ENCODE measurements at regions not wholly inside any gene's neighbourhood (a gene's known extent, or its start where the extent isn't known, plus 50 kb on each side); places are given as distances from the start of the nearest gene placed in this dataset.

- POLR2A ChIA-PET, result interaction anchor here (1.6 kb wide), 1 partner anchor 20 kb away, joined by 3 read pairs; no protein-coding TSS in a partner anchor
- CTCF ChIA-PET, result no interaction called here
- TF ChIP-seq SP1 (IDR thresholded peaks at IDR 0.05) (no peak), CTBP1 (IDR thresholded peaks at IDR 0.05; ENCODE audit: borderline replicate concordance) (no peak), TARDBP (IDR thresholded peaks at IDR 0.05) (no peak), BHLHE40 (IDR thresholded peaks at IDR 0.05; ENCODE audit: borderline replicate concordance) (no peak), L3MBTL2 (conservative IDR thresholded peaks at IDR 0.05) (no peak), FOXM1 (IDR thresholded peaks at IDR 0.05; ENCODE audit: borderline replicate concordance) (no peak), FOXA1 (IDR thresholded peaks at IDR 0.05) (no peak), PKNOX1 (IDR thresholded peaks at IDR 0.05) (no peak), FOXK2 (IDR thresholded peaks at IDR 0.05) (no peak)
- DNase-seq (ENCODE audit: extremely low spot score), result no peak
These were observed 264.3 kb downstream of the ZEB1 start for GRCh38 chr10:31583293-31583692.

GRCh38 chr10:31582365-31583052 is 263.5 kb downstream of the ZEB1 start:
- TF ChIP-seq ARNT (IDR thresholded peaks at IDR 0.05), result no peak
- no peak for TF ChIP-seq NFRKB (IDR thresholded peaks at IDR 0.05)
- no peak for TF ChIP-seq FOXK2 (IDR thresholded peaks at IDR 0.05)
- no peak for TF ChIP-seq FOXM1 (IDR thresholded peaks at IDR 0.05; ENCODE audit: borderline replicate concordance)
- TF ChIP-seq CTBP1 (IDR thresholded peaks at IDR 0.05; ENCODE audit: borderline replicate concordance), result no peak
- TF ChIP-seq ZNF384 (IDR thresholded peaks at IDR 0.05), result no peak
- TF ChIP-seq TARDBP (IDR thresholded peaks at IDR 0.05), result no peak
- TF ChIP-seq PKNOX1 (IDR thresholded peaks at IDR 0.05), result no peak
- no peak for TF ChIP-seq LEF1 (IDR thresholded peaks at IDR 0.05; ENCODE audit: borderline replicate concordance)
- TF ChIP-seq L3MBTL2 (conservative IDR thresholded peaks at IDR 0.05), result no peak
- TF ChIP-seq BHLHE40 (IDR thresholded peaks at IDR 0.05; ENCODE audit: borderline replicate concordance), result no peak
- no peak for TF ChIP-seq HDGF (IDR thresholded peaks at IDR 0.05; ENCODE audit: borderline replicate concordance)
- no peak for TF ChIP-seq FOXA1 (IDR thresholded peaks at IDR 0.05)
- TF ChIP-seq SP1 (IDR thresholded peaks at IDR 0.05), result no peak
- TF ChIP-seq ELF4 (IDR thresholded peaks at IDR 0.05), result no peak
- TF ChIP-seq SUZ12 (IDR thresholded peaks at IDR 0.05), result no peak
- DNase-seq (ENCODE audit: extremely low spot score), result no peak
- ChIA-PET POLR2A (interaction anchor here (1.6 kb wide), 1 partner anchor 21 kb away, joined by 3 read pairs; no protein-coding TSS in a partner anchor), CTCF (interaction anchor here (0.7 to 1.0 kb wide), 2 partner anchors 226 to 613 kb away, joined by 3 read pairs; no protein-coding TSS in a partner anchor)

GRCh38 chr10:31581741-31582323 is 262.8 kb downstream of the ZEB1 start:
- CTCF ChIA-PET, result interaction anchor here (0.7 to 1.0 kb wide), 2 partner anchors 227 to 614 kb away, joined by 3 read pairs; no protein-coding TSS in a partner anchor
- no peak for DNase-seq (ENCODE audit: extremely low spot score)
- POLR2A ChIA-PET, result interaction anchor here (1.6 kb wide), 1 partner anchor 22 kb away, joined by 3 read pairs; no protein-coding TSS in a partner anchor
- no peak for TF ChIP-seq LEF1 (IDR thresholded peaks at IDR 0.05; ENCODE audit: borderline replicate concordance)
- TF ChIP-seq ZNF384 (IDR thresholded peaks at IDR 0.05), result no peak
- no peak for TF ChIP-seq FOXK2 (IDR thresholded peaks at IDR 0.05)
- no peak for TF ChIP-seq BHLHE40 (IDR thresholded peaks at IDR 0.05; ENCODE audit: borderline replicate concordance)
- no peak for TF ChIP-seq FOXA1 (IDR thresholded peaks at IDR 0.05)
- TF ChIP-seq PKNOX1 (IDR thresholded peaks at IDR 0.05), result no peak
- no peak for TF ChIP-seq ARNT (IDR thresholded peaks at IDR 0.05)
- TF ChIP-seq NFRKB (IDR thresholded peaks at IDR 0.05), result no peak
- no peak for TF ChIP-seq TARDBP (IDR thresholded peaks at IDR 0.05)

- TF ChIP-seq LEF1 (IDR thresholded peaks at IDR 0.05; ENCODE audit: borderline replicate concordance) (no peak), SP1 (IDR thresholded peaks at IDR 0.05) (no peak), L3MBTL2 (conservative IDR thresholded peaks at IDR 0.05) (no peak), HDGF (IDR thresholded peaks at IDR 0.05; ENCODE audit: borderline replicate concordance) (no peak), ELF4 (IDR thresholded peaks at IDR 0.05) (no peak), CTBP1 (IDR thresholded peaks at IDR 0.05; ENCODE audit: borderline replicate concordance) (no peak), FOXM1 (IDR thresholded peaks at IDR 0.05; ENCODE audit: borderline replicate concordance) (no peak), FOXA1 (IDR thresholded peaks at IDR 0.05) (no peak), ARNT (IDR thresholded peaks at IDR 0.05) (no peak), SUZ12 (IDR thresholded peaks at IDR 0.05) (no peak), NFRKB (IDR thresholded peaks at IDR 0.05) (no peak), ZNF384 (IDR thresholded peaks at IDR 0.05) (no peak), FOXK2 (IDR thresholded peaks at IDR 0.05) (no peak), PKNOX1 (IDR thresholded peaks at IDR 0.05) (no peak)
- ChIA-PET POLR2A (no interaction called here), CTCF (no interaction called here)
- no peak for DNase-seq (ENCODE audit: extremely low spot score)
These were observed 261.6 kb downstream of the ZEB1 start for GRCh38 chr10:31580646-31581045.
